PC-9 (cell line): ENCODE measurements at regions not wholly inside any gene's neighbourhood (a gene's known extent, or its start where the extent isn't known, plus 50 kb on each side); places are given as distances from the start of the nearest gene placed in this dataset.

Source experiments
- BruUV-seq: library from RNA; stranded (reverse); fragments of 400-500 nt; replicated peaks from 2 replicates; lab custom pipeline; 2021; lab: Mats Ljungman, UMichigan
- CTCF ChIA-PET: fragments of 300-600 bp; sonication (Branson Sonifier 250); formaldehyde crosslinking; loops from one replicate; lab custom pipeline; 2022; ENCODE audit warnings: antibody characterized with exemption; lab: Charles Lee
- POLR2A ChIA-PET: fragments of 300-600 bp; sonication (Branson Sonifier 250); formaldehyde crosslinking; loops from one replicate; lab custom pipeline; 2022; ENCODE audit warnings: antibody characterized with exemption; ENCODE audit not compliant: unreplicated experiment; lab: Charles Lee
- DNase-seq, 2 experiments: peaks; one replicate each; pipeline versions ENCODE4 v3.0.0 to v3.0.0-alpha.2; 2015 to 2022; ENCODE audit warnings: mixed read lengths in 1 of 2
- H2AFZ ChIP-seq: fragments of 200-600 bp; sonication (generic); 2 replicates; pipeline ENCODE4 v1.8.1; 2017; ENCODE audit warnings: antibody characterized with exemption
- H3F3A ChIP-seq: fragments of 200-600 bp; sonication (generic); 2 replicates; pipeline ENCODE4 v1.8.1; 2017; ENCODE audit warnings: antibody characterized with exemption, mild to moderate bottlenecking, low read depth; ENCODE audit not compliant: insufficient read depth
- H3K27ac ChIP-seq: fragments of 200-600 bp; sonication (generic); 2 replicates; pipeline ENCODE4 v1.6.1; 2016; ENCODE audit warnings: mixed run types
- H3K27me3 ChIP-seq: fragments of 200-600 bp; sonication (generic); 2 replicates; pipeline ENCODE4 v1.6.1; 2016; ENCODE audit warnings: low read depth, mixed run types; ENCODE audit not compliant: insufficient read depth
- H3K36me3 ChIP-seq: fragments of 200-600 bp; sonication (generic); 2 replicates; pipeline ENCODE4 v1.6.1; 2016; ENCODE audit warnings: low read depth, mixed run types
- H3K4me1 ChIP-seq: fragments of 200-600 bp; sonication (generic); replicated peaks from 2 replicates; pipeline ENCODE4 v1.6.1; 2016; ENCODE audit warnings: mixed run types; ENCODE audit not compliant: insufficient read depth
- H3K4me2 ChIP-seq: fragments of 200-600 bp; sonication (generic); 2 replicates; pipeline ENCODE4 v1.6.1; 2017; ENCODE audit warnings: mixed run types
- H3K4me3 ChIP-seq: fragments of 200-600 bp; sonication (generic); 2 replicates; pipeline ENCODE4 v1.6.1; 2016; ENCODE audit warnings: mixed run types
- H3K79me2 ChIP-seq: fragments of 200-600 bp; sonication (generic); 2 replicates; pipeline ENCODE4 v1.6.1; 2017; ENCODE audit warnings: low read depth, mixed run types
- H3K9me2 ChIP-seq: fragments of 200-600 bp; sonication (generic); 2 replicates; pipeline ENCODE4 v1.8.1; 2017; ENCODE audit warnings: mild to moderate bottlenecking; ENCODE audit not compliant: insufficient read depth
- H3K9me3 ChIP-seq: fragments of 200-600 bp; sonication (generic); 2 replicates; pipeline ENCODE4 v1.8.1; 2016; ENCODE audit warnings: low read depth; ENCODE audit not compliant: insufficient read depth
- H4K20me1 ChIP-seq: fragments of 200-600 bp; sonication (generic); 2 replicates; pipeline ENCODE4 v1.8.1; 2017; ENCODE audit not compliant: insufficient read depth
- CTCF ChIP-seq: fragments of 200-600 bp; sonication (generic); conservative IDR thresholded peaks from 2 replicates; pipeline ENCODE4 v1.6.1; 2017; ENCODE audit warnings: mixed run types, antibody characterized with exemption, mild to moderate bottlenecking, moderate library complexity
- EZH2 ChIP-seq: fragments of 200-600 bp; sonication (generic); IDR thresholded peaks from 2 replicates; pipeline ENCODE4 v1.8.0; 2017; ENCODE audit warnings: antibody characterized with exemption, low read depth
- intact Hi-C: fragments of 100-400 bp; cut with micrococcal nuclease; formaldehyde crosslinking; loops from one replicate; pipeline ENCODE4 v1.10.0; 2022; ENCODE audit not compliant: unreplicated experiment

DNA sequence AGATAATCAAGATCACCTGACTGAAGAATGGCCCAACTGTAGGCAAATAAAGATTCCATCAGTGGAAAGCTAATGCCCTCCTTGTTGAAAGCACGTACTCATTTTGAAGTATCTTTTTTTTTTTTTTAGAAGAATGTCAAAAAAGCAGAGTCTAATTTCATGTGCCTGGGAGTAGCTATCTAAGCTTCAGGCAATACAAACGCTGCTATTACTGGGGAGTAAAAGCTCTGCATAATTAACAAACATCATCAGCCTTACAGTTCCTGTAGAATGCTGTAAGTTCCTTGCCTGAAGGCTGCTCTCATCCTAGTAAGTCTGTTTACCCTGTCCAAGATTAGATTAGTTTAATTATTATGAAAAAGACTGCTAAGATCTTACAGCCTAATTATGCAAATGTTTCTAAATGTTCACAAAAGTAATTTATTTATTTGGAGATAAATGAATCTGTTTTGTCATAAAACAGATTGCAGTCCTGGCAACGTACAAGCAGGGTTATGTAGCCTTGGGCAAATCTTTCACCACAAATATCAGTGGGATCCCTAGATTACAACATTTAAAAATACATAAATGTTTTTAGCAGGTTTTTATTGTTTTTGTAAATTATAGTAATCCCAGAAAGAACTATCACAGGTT is 451.3 kb upstream of the AGTR1 start:
- Histone ChIP-seq H3K4me2 (no peak overlapping the region), H3K9me3 (no peaks in the 10 kb centered on the region), H3F3A (no peaks in the 10 kb centered on the region), H3K79me2 (no peaks in the 10 kb centered on the region), H3K27ac (no peak overlapping the region), H3K36me3 (no peaks in the 10 kb centered on the region), H3K4me1 (no peaks in the 10 kb centered on the region), H2AFZ (no peak overlapping the region), H3K4me3 (no peak overlapping the region), H4K20me1 (no peaks in the 10 kb centered on the region), H3K27me3 (no peaks in the 10 kb centered on the region), H3K9me2 (no peaks in the 10 kb centered on the region)
- CTCF ChIA-PET: no interaction called here
- no TSS peak for BruUV-seq
- DNase-seq: no peak
- POLR2A ChIA-PET: no interaction called here
- intact Hi-C loops: no loop called here
- TF ChIP-seq EZH2: no peak

DNA sequence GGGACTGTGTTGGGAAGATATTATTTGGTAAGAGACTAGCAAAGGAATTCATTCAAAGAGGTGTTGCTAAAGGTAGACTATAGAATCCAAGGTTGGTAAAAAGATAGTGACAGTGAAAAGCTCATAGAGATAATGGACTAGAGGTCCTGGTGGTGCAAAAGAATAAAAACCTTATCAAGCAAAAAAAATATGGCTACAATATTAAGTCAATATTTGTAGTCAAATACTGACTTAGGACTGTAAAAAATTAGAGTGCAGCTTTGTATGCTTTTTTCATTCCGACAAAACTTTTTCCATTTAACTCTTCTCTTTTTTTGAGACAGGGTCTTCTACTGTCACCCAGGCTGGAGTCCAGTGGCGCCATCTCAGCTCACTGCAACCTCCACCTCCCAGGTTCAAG is 444.0 kb upstream of the AGTR1 start:
- H3K4me3 ChIP-seq: no peak overlapping the region
- TF ChIP-seq CTCF (no peak), EZH2 (no peak)
- no peaks in the 10 kb centered on the region for H3K9me3 ChIP-seq
- H3K4me1 ChIP-seq: no peaks in the 10 kb centered on the region
- intact Hi-C loops: no loop called here
- no peaks in the 10 kb centered on the region for H3K9me2 ChIP-seq
- ChIA-PET POLR2A (no interaction called here), CTCF (no interaction called here)
- no peaks in the 10 kb centered on the region for H4K20me1 ChIP-seq
- H3K4me2 ChIP-seq: no peak overlapping the region
- DNase-seq: no peak
- H2AFZ ChIP-seq: no peak overlapping the region
- no peak overlapping the region for H3K27ac ChIP-seq
- no peaks in the 10 kb centered on the region for H3K36me3 ChIP-seq
- H3F3A ChIP-seq: no peaks in the 10 kb centered on the region
- H3K27me3 ChIP-seq: no peaks in the 10 kb centered on the region
- BruUV-seq: no TSS peak
- no peaks in the 10 kb centered on the region for H3K79me2 ChIP-seq

DNA sequence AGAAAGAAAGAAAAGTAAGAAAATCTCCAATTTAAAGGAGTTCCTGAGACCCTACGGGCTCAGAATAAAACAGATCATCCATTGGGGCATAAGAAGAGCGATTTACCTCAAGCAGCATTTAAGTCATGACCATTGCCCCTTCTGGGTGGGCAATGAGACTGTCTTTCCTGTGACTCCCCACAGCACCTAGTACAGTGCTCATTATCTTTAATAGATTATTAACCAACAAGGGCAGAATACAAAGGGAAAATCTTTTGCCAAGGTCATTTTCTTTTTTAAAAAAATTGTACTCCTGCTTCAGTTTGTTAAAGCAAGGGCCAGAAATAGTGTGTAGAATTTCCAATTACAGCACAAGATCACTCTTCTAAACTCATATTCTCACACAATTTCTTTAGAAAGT is 443.3 kb upstream of the AGTR1 start:
- Histone ChIP-seq H2AFZ (no peak overlapping the region), H3K4me2 (no peak overlapping the region), H3K27ac (no peak overlapping the region), H3K4me1 (no peaks in the 10 kb centered on the region), H3K36me3 (no peaks in the 10 kb centered on the region), H3K9me2 (no peaks in the 10 kb centered on the region), H3F3A (no peaks in the 10 kb centered on the region), H3K27me3 (no peaks in the 10 kb centered on the region), H4K20me1 (no peaks in the 10 kb centered on the region), H3K79me2 (no peaks in the 10 kb centered on the region), H3K9me3 (no peaks in the 10 kb centered on the region), H3K4me3 (no peak overlapping the region)
- BruUV-seq: no TSS peak
- intact Hi-C loops: no loop called here
- ChIA-PET CTCF (no interaction called here), POLR2A (no interaction called here)
- no peak for DNase-seq
- TF ChIP-seq EZH2 (no peak), CTCF (no peak)
